Endothelial cell of umbilical vein (primary cell): ENCODE measurements at regions not wholly inside any gene's neighbourhood (a gene's known extent, or its start where the extent isn't known, plus 50 kb on each side); places are given as distances from the start of the nearest gene placed in this dataset.
"Not testable (repeated sequence)": the region's sequence is repeated elsewhere in the genome, so short reads cannot be mapped to it uniquely, and the experiment has no call there.

Experiments
- BruUV-seq: library from RNA; stranded (reverse); fragments of 400-500 nt; replicated peaks from 2 replicates; lab custom pipeline; 2021; lab: Mats Ljungman, UMichigan
- CTCF ChIA-PET: fragments of 300-600, 350-600 bp; sonication (Branson Sonifier 250); formaldehyde crosslinking; loops from one replicate; lab custom pipeline; 2021; ENCODE audit warnings: antibody characterized with exemption, inconsistent platforms; lab: Charles Lee
- POLR2A ChIA-PET: fragments of 300-600, 350-600 bp; sonication (Branson Sonifier 250); formaldehyde crosslinking; loops from one replicate; lab custom pipeline; 2021; ENCODE audit warnings: antibody characterized with exemption, inconsistent platforms; lab: Charles Lee
- DNase-seq: peaks from one replicate; pipeline ENCODE4 v3.0.0-alpha.2; 2011; ENCODE audit warnings: low read depth, low spot score
- FAIRE-seq: peaks from 2 replicates; lab custom pipeline; 2011; peaks lifted over from hg19 to GRCh38; lab: Jason Lieb, UNC
- H2AFZ ChIP-seq: 2 replicates; pipeline ENCODE4 v1.6.0; 2012; ENCODE audit warnings: low read depth, low read length, control low read depth, inconsistent platforms
- H3K27ac ChIP-seq: 2 replicates; pipeline ENCODE4 v1.5.1; 2011; ENCODE audit warnings: low read depth, mild to moderate bottlenecking, control low read depth, low read length, moderate library complexity; ENCODE audit not compliant: insufficient read depth
- H3K27me3 ChIP-seq, 2 experiments: 2 replicates each; pipeline versions ENCODE4 v1.6.0 to v1.6.1; 2011; ENCODE audit warnings: low read length in 2 of 2, mixed read lengths in 1 of 2; ENCODE audit not compliant: control insufficient read depth in 2 of 2, insufficient read depth in 2 of 2
- H3K36me3 ChIP-seq, 2 experiments: 2 replicates in 1 of 2; 3 replicates in 1 of 2; pipeline ENCODE4 v1.5.1; 2011; ENCODE audit warnings: low read length in 2 of 2, mild to moderate bottlenecking in 1 of 2, moderate library complexity in 1 of 2; ENCODE audit not compliant: control insufficient read depth in 2 of 2, insufficient read depth in 2 of 2; ENCODE audit errors: extremely low read depth in 1 of 2
- H3K4me1 ChIP-seq: 3 replicates; pipeline ENCODE4 v1.5.1; 2011; ENCODE audit warnings: mild to moderate bottlenecking, low read length; ENCODE audit not compliant: control insufficient read depth, insufficient read depth; ENCODE audit errors: extremely low read depth
- H3K4me2 ChIP-seq: 2 replicates; pipeline ENCODE4 v1.6.1; 2011; ENCODE audit warnings: low read length, control low read depth, mixed read lengths; ENCODE audit not compliant: insufficient read depth
- H3K4me3 ChIP-seq, 3 experiments: fragments of 200-600 bp in 1 of 3; sonication (generic), shearing (Covaris generic) in 1 of 3; replicated peaks in 1 of 3; 2 replicates each; pipeline ENCODE4 v1.5.1; 2011 to 2016; ENCODE audit warnings: control low read depth in 3 of 3, low read length in 3 of 3, mild to moderate bottlenecking in 2 of 3, inconsistent platforms in 1 of 3, low read depth in 1 of 3, moderate library complexity in 1 of 3; ENCODE audit not compliant: insufficient read depth in 1 of 3
- H3K79me2 ChIP-seq: 2 replicates; pipeline ENCODE4 v1.6.0; 2012; ENCODE audit warnings: low read length, inconsistent platforms; ENCODE audit not compliant: control insufficient read depth, insufficient read depth
- H3K9ac ChIP-seq: replicated peaks from 2 replicates; pipeline ENCODE3; 2011; ENCODE audit warnings: low read length, control low read depth; ENCODE audit not compliant: insufficient read depth; ENCODE audit errors: extremely low read depth
- H3K9me1 ChIP-seq: replicated peaks from 3 replicates; pipeline ENCODE4 v1.6.0; 2011; ENCODE audit warnings: mild to moderate bottlenecking, low read length; ENCODE audit not compliant: control insufficient read depth, insufficient read depth; ENCODE audit errors: extremely low read depth
- H3K9me3 ChIP-seq: replicated peaks from 2 replicates; pipeline ENCODE4 v1.5.1; 2012; ENCODE audit warnings: low read length, inconsistent platforms; ENCODE audit not compliant: control insufficient read depth, insufficient read depth
- H4K20me1 ChIP-seq: replicated peaks from 2 replicates; pipeline ENCODE3; 2011; ENCODE audit warnings: mild to moderate bottlenecking, low read length; ENCODE audit not compliant: control insufficient read depth, insufficient read depth; ENCODE audit errors: extremely low read depth
- CTCF ChIP-seq, 2 donors: IDR thresholded peaks; 1 replicate in 1 of 2; 2 replicates in 1 of 2; pipeline ENCODE4 v1.5.1; 2011; ENCODE audit warnings: low read length in 2 of 2, mild to moderate bottlenecking in 2 of 2, moderate library complexity in 2 of 2, control low read depth in 1 of 2, inconsistent platforms in 1 of 2, low read depth in 1 of 2; ENCODE audit not compliant: insufficient read depth in 1 of 2; ENCODE audit errors: extremely low read depth in 1 of 2
- EZH2 ChIP-seq: IDR thresholded peaks from 2 replicates; pipeline ENCODE4 v1.6.1; 2012; ENCODE audit warnings: borderline replicate concordance, low read depth, mild to moderate bottlenecking, moderate library complexity, low read length, inconsistent platforms; ENCODE audit not compliant: severe bottlenecking
- FOS ChIP-seq: IDR thresholded peaks from 2 replicates; pipeline ENCODE4 v1.6.1; 2011; ENCODE audit warnings: mild to moderate bottlenecking, low read length, moderate library complexity, borderline replicate concordance; ENCODE audit not compliant: insufficient read depth
- GATA2 ChIP-seq: IDR thresholded peaks from 2 replicates; pipeline ENCODE4 v1.7.0; 2011; ENCODE audit warnings: low read depth, mild to moderate bottlenecking, moderate library complexity, mixed read lengths, low read length; ENCODE audit not compliant: insufficient read length, insufficient read depth
- JUN ChIP-seq: IDR thresholded peaks from 2 replicates; pipeline ENCODE4 v1.6.1; 2011; ENCODE audit warnings: borderline replicate concordance, low read depth; ENCODE audit not compliant: insufficient read length, insufficient read depth
- MYC ChIP-seq: IDR thresholded peaks from one replicate; pipeline ENCODE4 v1.6.1; 2011; ENCODE audit warnings: mild to moderate bottlenecking, low read depth, low read length
- POLR2A ChIP-seq: IDR thresholded peaks from 2 replicates; pipeline ENCODE4 v1.6.1; 2012; ENCODE audit warnings: low read depth, mild to moderate bottlenecking, control low read depth, low read length
- POLR2AphosphoS5 ChIP-seq: IDR thresholded peaks from 2 replicates; pipeline ENCODE4 v1.6.1; 2012; ENCODE audit warnings: low read depth, mild to moderate bottlenecking, control low read depth, low read length, moderate library complexity; ENCODE audit not compliant: insufficient read depth
- dilution Hi-C: fragments of 300-500 bp; cut with MboI; formaldehyde crosslinking; loops from one replicate; pipeline ENCODE4 v1.15.0; 2019; ENCODE audit warnings: low sequenced_read_pairs; ENCODE audit not compliant: extremely low pct_ligation_motif_present
- intact Hi-C: fragments of 100-400 bp; cut with micrococcal nuclease; formaldehyde crosslinking; loops from one replicate; pipeline ENCODE4 v1.10.0; 2022
- TF ChIP-seq, protein P1 (sequence below): IDR thresholded peaks from 2 replicates; pipeline ENCODE4 v1.6.1; 2011; ENCODE audit not compliant: insufficient read depth, insufficient read length

DNA sequence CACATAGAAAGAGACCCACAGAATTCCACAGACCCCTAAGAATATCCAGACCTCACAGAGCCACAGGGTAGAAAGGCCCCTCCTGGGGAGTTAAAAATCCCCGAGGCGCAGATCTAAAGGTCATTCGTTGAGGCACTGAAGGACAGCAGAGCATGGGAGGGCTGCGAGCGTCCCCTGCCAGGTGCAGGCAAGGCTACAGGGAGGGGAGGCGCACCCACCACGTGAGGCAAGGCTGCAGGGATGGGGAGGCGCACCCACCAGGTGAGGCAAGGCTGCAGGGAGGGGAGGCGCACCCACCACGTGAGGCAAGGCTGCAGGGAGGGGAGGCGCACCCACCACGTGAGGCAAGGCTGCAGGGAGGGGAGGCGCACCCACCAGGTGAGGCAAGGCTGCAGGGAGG lies 785.6 kb upstream of the FRG1 start:
- intact Hi-C loops, H2AFZ ChIP-seq, H3K4me2 ChIP-seq, H3K27me3 ChIP-seq, CTCF ChIA-PET, FAIRE-seq, DNase-seq, dilution Hi-C loops, H4K20me1 ChIP-seq, H3K79me2 ChIP-seq, H3K27ac ChIP-seq, H3K36me3 ChIP-seq, H3K9me3 ChIP-seq, H3K9ac ChIP-seq, POLR2A ChIA-PET, BruUV-seq, H3K4me3 ChIP-seq, H3K4me1 ChIP-seq, H3K9me1 ChIP-seq: not testable (repeated sequence)

GRCh38 chr4:189162073-189162789 lies 778.4 kb upstream of the FRG1 start:
- H3K4me1 ChIP-seq: no peaks in the 10 kb centered on the region
- no peaks in the 10 kb centered on the region for H3K27me3 ChIP-seq
- H3K4me3 ChIP-seq: no peak overlapping the region
- TF ChIP-seq CTCF (IDR thresholded peaks at IDR 0.05; ENCODE audit: extremely low read depth in 1 of 2, insufficient read depth in 1 of 2, low read depth in 1 of 2, low read length in 2 of 2) (no peak), MYC (no peak), POLR2AphosphoS5 (no peak), POLR2A (no peak), GATA2 (no peak), FOS (no peak), EZH2 (no peak), JUN (no peak)
- TF ChIP-seq, protein P1, sequence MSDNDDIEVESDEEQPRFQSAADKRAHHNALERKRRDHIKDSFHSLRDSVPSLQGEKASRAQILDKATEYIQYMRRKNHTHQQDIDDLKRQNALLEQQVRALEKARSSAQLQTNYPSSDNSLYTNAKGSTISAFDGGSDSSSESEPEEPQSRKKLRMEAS: no peak
- H3K9ac ChIP-seq: no peak overlapping the region
- no peaks in the 10 kb centered on the region for H3K9me1 ChIP-seq
- H4K20me1 ChIP-seq: no peaks in the 10 kb centered on the region
- no peak overlapping the region for H3K27ac ChIP-seq
- no peaks in the 10 kb centered on the region for H3K36me3 ChIP-seq
- no peaks in the 10 kb centered on the region for H3K79me2 ChIP-seq
- H3K4me2 ChIP-seq: no peak overlapping the region
- BruUV-seq: no TSS peak
- ChIA-PET POLR2A (no interaction called here), CTCF (no interaction called here)
- no peak overlapping the region for H2AFZ ChIP-seq
- intact Hi-C loops: no loop called here
- dilution Hi-C loops: no loop called here
- DNase-seq: no peak
- FAIRE-seq: no peak
- peaks cover 7% of the 10 kb centered on the region for H3K9me3 ChIP-seq
